ENCODE measurements at regions not wholly inside any gene's neighbourhood (a gene's known extent, or its start where the extent isn't known, plus 50 kb on each side); places are given as distances from the start of the nearest gene placed in this dataset.

- no peaks in the 10 kb centered on the region for H3K27me3 ChIP-seq
- H3K9me3 ChIP-seq (ENCODE audit: low read depth): no peaks in the 10 kb centered on the region
- DNase-seq (ENCODE audit: low read depth in 1 of 2, low spot score in 1 of 2): no peak
- H3K4me1 ChIP-seq (ENCODE audit: low read depth): peaks cover 16% of the 10 kb centered on the region
- H3K36me3 ChIP-seq: no peaks in the 10 kb centered on the region
- no peak overlapping the region for H3K27ac ChIP-seq
- no peak for TF ChIP-seq CTCF (IDR thresholded peaks at IDR 0.05; ENCODE audit: low read depth, low read length)
- no peak overlapping the region for H3K4me3 ChIP-seq
These were observed 69.0 kb upstream of the EPCAM start for GRCh38 chr2:47300081-47300480.

GRCh38 chr2:47299555-47299954 is 69.6 kb upstream of the EPCAM start:
- H3K4me1 ChIP-seq (ENCODE audit: low read depth): peaks cover 16% of the 10 kb centered on the region
- H3K9me3 ChIP-seq (ENCODE audit: low read depth): no peaks in the 10 kb centered on the region
- H3K27me3 ChIP-seq: no peaks in the 10 kb centered on the region
- H3K36me3 ChIP-seq: no peaks in the 10 kb centered on the region
- DNase-seq (ENCODE audit: low read depth in 1 of 2, low spot score in 1 of 2): peak in 1 of 2 donors; percentile 76
- no peak for TF ChIP-seq CTCF (IDR thresholded peaks at IDR 0.05; ENCODE audit: low read depth, low read length)
- no peak overlapping the region for H3K4me3 ChIP-seq
- no peak overlapping the region for H3K27ac ChIP-seq

- Histone ChIP-seq H3K9me3 (ENCODE audit: low read depth) (no peaks in the 10 kb centered on the region), H3K27me3 (peaks cover 4% of the 10 kb centered on the region), H3K36me3 (no peaks in the 10 kb centered on the region), H3K4me1 (ENCODE audit: low read depth) (peaks cover 14% of the 10 kb centered on the region), H3K4me3 (no peak overlapping the region), H3K27ac (no peak overlapping the region)
- TF ChIP-seq CTCF (IDR thresholded peaks at IDR 0.05; ENCODE audit: low read depth, low read length): no peak
- DNase-seq (ENCODE audit: low read depth in 1 of 2, low spot score in 1 of 2): no peak
These were observed 70.3 kb upstream of the EPCAM start for GRCh38 chr2:47298771-47299170.

GRCh38 chr2:47297767-47298425 is 71.2 kb upstream of the EPCAM start:
- Histone ChIP-seq H3K27me3 (peaks cover 8% of the 10 kb centered on the region), H3K4me1 (ENCODE audit: low read depth) (peaks cover 8% of the 10 kb centered on the region), H3K36me3 (no peaks in the 10 kb centered on the region), H3K27ac (no peak overlapping the region), H3K4me3 (no peak overlapping the region), H3K9me3 (ENCODE audit: low read depth) (no peaks in the 10 kb centered on the region)
- no peak for TF ChIP-seq CTCF (IDR thresholded peaks at IDR 0.05; ENCODE audit: low read depth, low read length)
- no peak for DNase-seq (ENCODE audit: low read depth in 1 of 2, low spot score in 1 of 2)

- no peaks in the 10 kb centered on the region for H3K9me3 ChIP-seq (ENCODE audit: low read depth)
- peaks cover 8% of the 10 kb centered on the region for H3K27me3 ChIP-seq
- no peak overlapping the region for H3K27ac ChIP-seq
- no peaks in the 10 kb centered on the region for H3K36me3 ChIP-seq
- TF ChIP-seq CTCF (IDR thresholded peaks at IDR 0.05; ENCODE audit: low read depth, low read length): no peak
- no peak for DNase-seq (ENCODE audit: low read depth in 1 of 2, low spot score in 1 of 2)
- peaks cover 3% of the 10 kb centered on the region for H3K4me1 ChIP-seq (ENCODE audit: low read depth)
- H3K4me3 ChIP-seq: no peak overlapping the region
These were observed 73.0 kb upstream of the EPCAM start for GRCh38 chr2:47295981-47296635.

All from cardiac muscle cell (in vitro differentiated cells and primary cell).